ENCODE measurements at regions not wholly inside any gene's neighbourhood (a gene's known extent, or its start where the extent isn't known, plus 50 kb on each side); places are given as distances from the start of the nearest gene placed in this dataset.

GRCh38 chr6:163776906-163777686, 362.6 kb downstream of the QKI start (continued):
- peak; percentile 54; the same call in 1 of the 2 replicates for TF ChIP-seq KLF6 (CRISPR knock-in tag; IDR thresholded peaks at IDR 0.05; ENCODE audit: borderline replicate concordance)
- TF ChIP-seq SREBF2 (CRISPR knock-in tag; IDR thresholded peaks at IDR 0.05), result no peak
- TF ChIP-seq ZBTB7A (IDR thresholded peaks at IDR 0.05; ENCODE audit: borderline replicate concordance, control insufficient read depth, low read depth, low read length), result peak; percentile 97
- TF ChIP-seq HLTF (IDR thresholded peaks at IDR 0.05), result peak; percentile 94
- no peak for TF ChIP-seq SFPQ (IDR thresholded peaks at IDR 0.05; ENCODE audit: low read depth, low read length)
- no peak for TF ChIP-seq BCL6 (CRISPR knock-in tag; IDR thresholded peaks at IDR 0.05)
- TF ChIP-seq ZBTB9 (CRISPR knock-in tag; IDR thresholded peaks at IDR 0.05), result peak; percentile 81; the same call in 1 of the 2 replicates
- peak; percentile 69; the same call in 1 of the 2 replicates for TF ChIP-seq ETV5 (CRISPR knock-in tag; IDR thresholded peaks at IDR 0.05; ENCODE audit: low read depth)
- 0 out of 2 replicates have a peak, but pooled peaks have one; percentile 49 for TF ChIP-seq CUX1 (CRISPR knock-in tag; IDR thresholded peaks at IDR 0.05)
- TF ChIP-seq SIN3B (IDR thresholded peaks at IDR 0.05; ENCODE audit: low read depth), result no peak
- no peak for TF ChIP-seq CBX5 (IDR thresholded peaks at IDR 0.05; ENCODE audit: borderline replicate concordance, low read depth)
- TF ChIP-seq CBFB (CRISPR knock-in tag; IDR thresholded peaks at IDR 0.05), result peak; percentile 55; the same call in 1 of the 2 replicates
- TF ChIP-seq ELF2 (CRISPR knock-in tag; IDR thresholded peaks at IDR 0.05), result no peak
- TF ChIP-seq POLR2B (IDR thresholded peaks at IDR 0.05; ENCODE audit: low read depth, partially characterized antibody), result no peak
- no peak for TF ChIP-seq ZC3H11A (IDR thresholded peaks at IDR 0.05; ENCODE audit: low read depth, low read length)
- peak; percentile 83 for TF ChIP-seq NUFIP1 (IDR thresholded peaks at IDR 0.05; ENCODE audit: partially characterized antibody)
- no peak for TF ChIP-seq KDM4B (IDR thresholded peaks at IDR 0.05; ENCODE audit: borderline replicate concordance in 2 of 2, low read depth in 1 of 2)
- TF ChIP-seq EGR1 (conservative IDR thresholded peaks at IDR 0.05), result peak; percentile 88
- TF ChIP-seq PHF21A (IDR thresholded peaks at IDR 0.05; ENCODE audit: borderline replicate concordance, low read depth), result peak; percentile 64; the same call in 1 of the 2 replicates
- TF ChIP-seq ARID2 (IDR thresholded peaks at IDR 0.05), result no peak

Measured in K562 (cell line).